ENCODE measurements at regions not wholly inside any gene's neighbourhood (a gene's known extent, or its start where the extent isn't known, plus 50 kb on each side); places are given as distances from the start of the nearest gene placed in this dataset.
A peak's percentile ranks its signal among the peaks of the same experiment; 100 is the strongest.

DNA sequence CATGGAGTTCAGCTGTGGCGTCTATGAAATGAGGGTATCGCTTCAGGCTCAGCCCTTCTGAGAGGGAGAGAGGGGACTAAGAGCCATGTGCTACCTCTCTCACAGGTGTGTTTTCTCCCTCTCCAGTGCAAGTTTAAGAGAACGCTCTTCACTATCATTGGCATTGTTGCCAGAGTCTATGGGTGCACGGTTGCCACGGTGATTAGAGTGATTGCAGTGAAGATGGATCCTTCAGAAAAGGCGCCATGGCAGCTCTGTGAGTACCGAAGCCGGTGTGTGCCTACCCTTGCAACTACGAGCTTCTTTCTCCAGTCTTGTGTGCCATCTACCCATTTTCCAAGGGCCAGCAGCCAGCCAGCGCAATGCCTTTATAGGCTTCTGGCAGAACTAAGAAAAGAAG lies 290.5 kb downstream of the OMA1 start:
- intact Hi-C loops (cut with micrococcal nuclease) = no loop called here
- Mint-ChIP-seq H3K36me3 (ENCODE audit: low read depth) (no peaks in the 10 kb centered on the region), H3K9me3 (peaks cover 2% of the 10 kb centered on the region), H3K27ac (no peak overlapping the region), H3K4me3 (no peak overlapping the region), H3K27me3 (peaks cover 6% of the 10 kb centered on the region), H3K4me1 (ENCODE audit: low read depth) (no peaks in the 10 kb centered on the region)
- ChIA-PET CTCF (no interaction called here), POLR2A (no interaction called here)
- TF ChIP-seq, protein P1, sequence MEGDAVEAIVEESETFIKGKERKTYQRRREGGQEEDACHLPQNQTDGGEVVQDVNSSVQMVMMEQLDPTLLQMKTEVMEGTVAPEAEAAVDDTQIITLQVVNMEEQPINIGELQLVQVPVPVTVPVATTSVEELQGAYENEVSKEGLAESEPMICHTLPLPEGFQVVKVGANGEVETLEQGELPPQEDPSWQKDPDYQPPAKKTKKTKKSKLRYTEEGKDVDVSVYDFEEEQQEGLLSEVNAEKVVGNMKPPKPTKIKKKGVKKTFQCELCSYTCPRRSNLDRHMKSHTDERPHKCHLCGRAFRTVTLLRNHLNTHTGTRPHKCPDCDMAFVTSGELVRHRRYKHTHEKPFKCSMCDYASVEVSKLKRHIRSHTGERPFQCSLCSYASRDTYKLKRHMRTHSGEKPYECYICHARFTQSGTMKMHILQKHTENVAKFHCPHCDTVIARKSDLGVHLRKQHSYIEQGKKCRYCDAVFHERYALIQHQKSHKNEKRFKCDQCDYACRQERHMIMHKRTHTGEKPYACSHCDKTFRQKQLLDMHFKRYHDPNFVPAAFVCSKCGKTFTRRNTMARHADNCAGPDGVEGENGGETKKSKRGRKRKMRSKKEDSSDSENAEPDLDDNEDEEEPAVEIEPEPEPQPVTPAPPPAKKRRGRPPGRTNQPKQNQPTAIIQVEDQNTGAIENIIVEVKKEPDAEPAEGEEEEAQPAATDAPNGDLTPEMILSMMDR (IDR thresholded peaks at IDR 0.05) = no peak
- ATAC-seq = no peak
- no peak for DNase-seq

DNA sequence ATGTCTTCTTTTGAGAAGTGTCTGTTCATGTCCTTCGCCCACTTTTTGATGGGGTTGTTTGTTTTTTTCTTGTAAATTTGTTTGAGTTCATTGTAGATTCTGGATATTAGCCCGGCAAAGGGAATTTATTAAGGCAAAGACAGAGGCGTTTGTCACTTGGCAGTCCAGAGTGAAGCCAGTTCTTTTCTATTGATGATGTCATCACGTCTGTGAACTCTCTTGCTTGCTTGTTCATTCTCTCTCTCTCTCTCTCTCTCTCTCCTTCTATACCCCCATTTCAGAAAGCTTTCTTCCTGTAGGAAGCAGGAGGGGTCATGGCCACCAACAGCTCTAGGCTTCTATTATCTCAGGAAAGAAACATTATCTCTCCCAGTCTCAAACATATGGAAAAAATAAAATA lies 291.3 kb downstream of the OMA1 start:
- Mint-ChIP-seq H3K27me3 (peaks cover 7% of the 10 kb centered on the region), H3K4me3 (no peak overlapping the region), H3K4me1 (ENCODE audit: low read depth) (no peaks in the 10 kb centered on the region), H3K9me3 (peaks cover 2% of the 10 kb centered on the region), H3K27ac (no peak overlapping the region), H3K36me3 (ENCODE audit: low read depth) (no peaks in the 10 kb centered on the region)
- CTCF ChIA-PET = no interaction called here
- intact Hi-C loops (cut with micrococcal nuclease) = no loop called here
- DNase-seq (no peak), ATAC-seq (no peak)
- TF ChIP-seq, protein P1 (IDR thresholded peaks at IDR 0.05) = no peak
- POLR2A ChIA-PET = no interaction called here

DNA sequence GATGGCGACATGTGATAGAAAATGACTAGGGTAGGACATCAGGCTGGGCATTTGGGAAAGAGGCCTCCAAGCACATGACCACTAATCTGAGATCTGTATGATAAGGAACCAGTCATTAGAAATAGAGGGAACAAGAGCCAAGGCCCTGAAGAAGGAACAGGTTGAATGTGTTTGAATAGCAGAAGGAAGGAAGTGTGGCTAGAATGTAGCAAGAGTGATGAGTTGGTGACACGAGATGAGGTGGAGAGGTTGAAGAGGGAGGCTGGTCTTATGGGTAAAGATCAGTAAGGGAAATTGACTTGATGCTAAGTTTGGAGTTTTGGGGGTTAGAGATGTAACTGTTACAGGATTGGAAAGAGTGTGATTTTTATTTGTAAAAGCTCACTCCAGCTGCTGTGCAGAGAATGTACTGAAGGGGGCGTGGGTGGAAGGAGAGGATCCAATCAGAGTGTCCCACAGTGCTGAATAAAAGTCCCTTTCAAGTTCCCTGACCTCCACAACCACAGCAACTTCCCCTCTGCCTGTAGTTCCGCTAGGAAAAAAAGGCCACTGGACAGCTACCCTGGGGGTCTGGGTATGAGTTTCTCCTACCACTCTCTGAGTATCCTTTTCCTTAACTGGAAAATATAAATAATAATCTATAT lies 295.0 kb downstream of the OMA1 start:
- POLR2A ChIA-PET = no interaction called here
- Mint-ChIP-seq H3K9me3 (peaks cover 2% of the 10 kb centered on the region), H3K27me3 (peaks cover 27% of the 10 kb centered on the region), H3K4me1 (ENCODE audit: low read depth) (peaks cover 9% of the 10 kb centered on the region), H3K27ac (no peak overlapping the region), H3K36me3 (ENCODE audit: low read depth) (no peaks in the 10 kb centered on the region), H3K4me3 (no peak overlapping the region)
- CTCF ChIA-PET = no interaction called here
- ATAC-seq = peak; percentile 55
- intact Hi-C loops (cut with micrococcal nuclease) = no loop called here
- TF ChIP-seq, protein P1 (IDR thresholded peaks at IDR 0.05) = no peak
- DNase-seq = peak; percentile 32

DNA sequence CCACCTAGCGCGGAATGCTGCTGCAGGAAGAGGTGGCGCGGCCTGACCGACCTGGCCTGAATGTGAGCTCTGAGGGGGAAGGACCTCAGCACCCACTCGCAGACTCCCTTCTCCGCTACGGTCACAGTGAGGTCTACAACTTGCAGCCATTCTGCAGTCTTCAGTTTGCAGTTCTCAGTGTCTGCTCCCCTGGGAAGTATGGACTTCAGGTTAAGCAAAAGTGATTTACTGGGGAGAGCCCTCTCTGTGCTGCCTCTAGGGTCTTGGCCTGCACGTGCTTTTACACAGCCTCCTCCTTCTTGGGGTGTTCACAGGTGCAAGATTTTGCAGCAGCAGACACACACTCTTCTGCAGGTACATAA lies 296.0 kb downstream of the OMA1 start:
- intact Hi-C loops (cut with micrococcal nuclease) = no loop called here
- POLR2A ChIA-PET = interaction anchor here (0.6 kb wide), 1 partner anchor 285 kb away, joined by 3 read pairs; no protein-coding TSS in a partner anchor
- CTCF ChIA-PET = no interaction called here

More for the DNA sequence above, 296.0 kb downstream of the OMA1 start:
- TF ChIP-seq, protein P1 (IDR thresholded peaks at IDR 0.05) = no peak
- Mint-ChIP-seq H3K4me1 (ENCODE audit: low read depth) (peaks cover 9% of the 10 kb centered on the region), H3K27me3 (peaks cover 30% of the 10 kb centered on the region), H3K27ac (no peak overlapping the region), H3K4me3 (no peak overlapping the region), H3K9me3 (peaks cover 2% of the 10 kb centered on the region), H3K36me3 (ENCODE audit: low read depth) (no peaks in the 10 kb centered on the region)
- DNase-seq = no peak
- ATAC-seq = no peak
